HL-60 (cell line): ENCODE measurements at regions not wholly inside any gene's neighbourhood (a gene's known extent, or its start where the extent isn't known, plus 50 kb on each side); places are given as distances from the start of the nearest gene placed in this dataset.
A peak's percentile ranks its signal among the peaks of the same experiment; 100 is the strongest.
"Not testable (repeated sequence)": the region's sequence is repeated elsewhere in the genome, so short reads cannot be mapped to it uniquely, and the experiment has no call there.

Experiments
- DNase-seq, 2 experiments: peaks; one replicate each; pipeline ENCODE4 v3.0.0-alpha.2; 2010 to 2020; ENCODE audit warnings: low read depth in 1 of 2, low spot score in 1 of 2
- H3K27ac ChIP-seq: fragments of 250-450 bp; sonication (Bioruptor Pico); replicated peaks from 2 replicates; pipeline ENCODE4 v1.5.1; 2020; ENCODE audit warnings: mild to moderate bottlenecking, moderate library complexity
- H3K27me3 ChIP-seq: fragments of 250-450 bp; sonication (Bioruptor Pico); 2 replicates; pipeline ENCODE4 v1.5.1; 2021; ENCODE audit warnings: mild to moderate bottlenecking, moderate library complexity; ENCODE audit not compliant: insufficient read depth, poor library complexity, severe bottlenecking
- H3K4me3 ChIP-seq: replicated peaks from 2 replicates; pipeline ENCODE4 v1.5.1; 2011; ENCODE audit warnings: mild to moderate bottlenecking, control low read depth, low read length; ENCODE audit not compliant: insufficient read depth
- CTCF ChIP-seq: IDR thresholded peaks from one replicate; pipeline ENCODE4 v1.5.1; 2011; ENCODE audit warnings: low read length, control low read depth, inconsistent platforms; ENCODE audit not compliant: insufficient read depth
- GABPA ChIP-seq: IDR thresholded peaks from 2 replicates; pipeline ENCODE4 v1.6.1; 2012; ENCODE audit warnings: low read depth
- POLR2AphosphoS5 ChIP-seq: IDR thresholded peaks from 2 replicates; pipeline ENCODE4 v1.6.1; 2012; ENCODE audit warnings: low read depth
- REST ChIP-seq: IDR thresholded peaks from 2 replicates; pipeline ENCODE4 v1.6.1; 2012; ENCODE audit warnings: low read depth; ENCODE audit not compliant: insufficient replicate concordance
- SPI1 ChIP-seq: IDR thresholded peaks from 2 replicates; pipeline ENCODE4 v1.6.1; 2012; ENCODE audit warnings: low read depth, mild to moderate bottlenecking, borderline replicate concordance

GRCh38 chr10:18797286-18797685 is 138.1 kb downstream of the ARL5B start:
- TF ChIP-seq REST (no peak), CTCF (no peak), POLR2AphosphoS5 (no peak), GABPA (no peak), SPI1 (no peak)

GRCh38 chr10:18822156-18822555 is 162.9 kb downstream of the ARL5B start:
- no peak for DNase-seq
- no peak overlapping the region for H3K27ac ChIP-seq
- peak; percentile 91 for TF ChIP-seq REST
- no peak for TF ChIP-seq GABPA
- no peak overlapping the region for H3K4me3 ChIP-seq
- no peaks in the 10 kb centered on the region for H3K27me3 ChIP-seq

More at GRCh38 chr10:18797286-18797685, 138.1 kb downstream of the ARL5B start:
- Histone ChIP-seq H3K27me3 (no peaks in the 10 kb centered on the region), H3K27ac (no peak overlapping the region), H3K4me3 (no peak overlapping the region)
- DNase-seq = no peak

- Histone ChIP-seq H3K27ac (no peak overlapping the region), H3K27me3 (no peaks in the 10 kb centered on the region), H3K4me3 (no peak overlapping the region)
- DNase-seq = no peak
- no peak for TF ChIP-seq CTCF
- no peak for TF ChIP-seq POLR2AphosphoS5
- no peak for TF ChIP-seq SPI1
Measured at GRCh38 chr10:18829259-18829658, 170.0 kb downstream of the ARL5B start.

GRCh38 chr10:18830277-18830676 is 171.0 kb downstream of the ARL5B start:
- H3K27ac ChIP-seq = no peak overlapping the region
- no peak overlapping the region for H3K4me3 ChIP-seq
- no peak for DNase-seq
- TF ChIP-seq CTCF = no peak
- H3K27me3 ChIP-seq = no peaks in the 10 kb centered on the region

GRCh38 chr10:18856623-18857022 is 192.0 kb upstream of the MALRD1 start:
- not testable (repeated sequence) for DNase-seq, H3K27me3 ChIP-seq, H3K4me3 ChIP-seq, H3K27ac ChIP-seq
